ENCODE measurements at regions not wholly inside any gene's neighbourhood (a gene's known extent, or its start where the extent isn't known, plus 50 kb on each side); places are given as distances from the start of the nearest gene placed in this dataset.

- Histone ChIP-seq H3K27me3 (no peaks in the 10 kb centered on the region), H3K4me1 (no peaks in the 10 kb centered on the region), H3K4me3 (no peak overlapping the region), H3K9me3 (peaks cover 0 to 3% (median 0%) of the 10 kb centered on the region in 4 donors), H3K27ac (replicated peaks in 1 of 4) (no peak overlapping the region), H3K36me3 (no peaks in the 10 kb centered on the region)
- TF ChIP-seq POLR2A (IDR thresholded peaks at IDR 0.05; ENCODE audit: low read depth), result no peak
- TF ChIP-seq EP300 (IDR thresholded peaks at IDR 0.05), result no peak
- no peak for TF ChIP-seq POLR2AphosphoS5 (IDR thresholded peaks at IDR 0.05)
- TF ChIP-seq CTCF (IDR thresholded peaks at IDR 0.05), result no peak
- no peak for DNase-seq (ENCODE audit: extremely low spot score)
- intact Hi-C loops (cut with DNase I), result no loop called here
- 49% methylated on average over 4 of the region's 4 CpGs for WGBS
Observed at GRCh38 chr2:108129636-108130035, 110.1 kb upstream of the SULT1C3 start.

GRCh38 chr2:108133457-108133856 lies 106.3 kb upstream of the SULT1C3 start:
- no peaks in the 10 kb centered on the region for H3K4me1 ChIP-seq
- H3K4me3 ChIP-seq, result no peak overlapping the region
- WGBS, result 91% methylated on average over 2 of the region's 2 CpGs
- intact Hi-C loops (cut with DNase I), result no loop called here
- H3K27ac ChIP-seq (replicated peaks in 1 of 4), result no peak overlapping the region
- no peak for DNase-seq (ENCODE audit: extremely low spot score)
- TF ChIP-seq CTCF (IDR thresholded peaks at IDR 0.05) (no peak), POLR2A (IDR thresholded peaks at IDR 0.05; ENCODE audit: low read depth) (no peak), POLR2AphosphoS5 (IDR thresholded peaks at IDR 0.05) (no peak)
- H3K27me3 ChIP-seq, result no peaks in the 10 kb centered on the region
- H3K36me3 ChIP-seq, result no peaks in the 10 kb centered on the region
- H3K9me3 ChIP-seq, result peaks cover 0 to 3% (median 0%) of the 10 kb centered on the region in 4 donors

- H3K4me3 ChIP-seq, result no peak overlapping the region
- no peaks in the 10 kb centered on the region for H3K9me3 ChIP-seq
- whole genome bisulfite sequencing, result 20% methylated on average over 2 of the region's 2 CpGs
- intact Hi-C loops (cut with DNase I), result no loop called here
- no peak overlapping the region for H3K27ac ChIP-seq (replicated peaks in 1 of 4)
- no peaks in the 10 kb centered on the region for H3K36me3 ChIP-seq
- no peaks in the 10 kb centered on the region for H3K27me3 ChIP-seq
- H3K4me1 ChIP-seq, result no peaks in the 10 kb centered on the region
- TF ChIP-seq POLR2A (IDR thresholded peaks at IDR 0.05; ENCODE audit: low read depth), result no peak
- no peak for TF ChIP-seq EP300 (IDR thresholded peaks at IDR 0.05)
- TF ChIP-seq CTCF (IDR thresholded peaks at IDR 0.05), result no peak
- no peak for TF ChIP-seq POLR2AphosphoS5 (IDR thresholded peaks at IDR 0.05)
- DNase-seq (ENCODE audit: extremely low spot score), result no peak
Observed at GRCh38 chr2:108139521-108139920, 100.2 kb upstream of the SULT1C3 start.

GRCh38 chr2:108145557-108146326 lies 94.0 kb upstream of the SULT1C3 start:
- no peak for TF ChIP-seq EP300 (IDR thresholded peaks at IDR 0.05)
- TF ChIP-seq CTCF (IDR thresholded peaks at IDR 0.05), result no peak
- TF ChIP-seq POLR2A (IDR thresholded peaks at IDR 0.05; ENCODE audit: low read depth), result no peak
- no peak for TF ChIP-seq POLR2AphosphoS5 (IDR thresholded peaks at IDR 0.05)
- DNase-seq (ENCODE audit: extremely low spot score), result no peak
- Histone ChIP-seq H3K4me3 (no peak overlapping the region), H3K36me3 (no peaks in the 10 kb centered on the region), H3K27me3 (no peaks in the 10 kb centered on the region), H3K9me3 (no peaks in the 10 kb centered on the region), H3K4me1 (no peaks in the 10 kb centered on the region), H3K27ac (replicated peaks in 1 of 4) (no peak overlapping the region)
- intact Hi-C loops (cut with DNase I), result no loop called here
- WGBS, result 77% methylated on average over 2 of the region's 2 CpGs

- no peaks in the 10 kb centered on the region for H3K9me3 ChIP-seq
- no peaks in the 10 kb centered on the region for H3K27me3 ChIP-seq
- H3K36me3 ChIP-seq, result no peaks in the 10 kb centered on the region
- no peak for DNase-seq (ENCODE audit: extremely low spot score)
- H3K27ac ChIP-seq (replicated peaks in 1 of 4), result no peak overlapping the region
- intact Hi-C loops (cut with DNase I), result no loop called here
- TF ChIP-seq CTCF (IDR thresholded peaks at IDR 0.05), result no peak
- TF ChIP-seq EP300 (IDR thresholded peaks at IDR 0.05), result no peak
- TF ChIP-seq POLR2AphosphoS5 (IDR thresholded peaks at IDR 0.05), result no peak
- TF ChIP-seq POLR2A (IDR thresholded peaks at IDR 0.05; ENCODE audit: low read depth), result no peak
- H3K4me1 ChIP-seq, result no peaks in the 10 kb centered on the region
- H3K4me3 ChIP-seq, result no peak overlapping the region
- whole genome bisulfite sequencing, result 87% methylated on average over 6 of the region's 6 CpGs
Observed at GRCh38 chr2:108148555-108148954, 91.2 kb upstream of the SULT1C3 start.

Measured in esophagus muscularis mucosa (tissue), 4 donors.